ENCODE measurements at regions not wholly inside any gene's neighbourhood (a gene's known extent, or its start where the extent isn't known, plus 50 kb on each side); places are given as distances from the start of the nearest gene placed in this dataset.

- no peak overlapping the region for H2BK15ac ChIP-seq (ENCODE audit: low read depth, low read length)
- no peak overlapping the region for H3K27ac Mint-ChIP-seq
- no peak overlapping the region for H2BK120ac ChIP-seq (ENCODE audit: low read depth, low read length, poor library complexity, severe bottlenecking)
- H3K79me1 ChIP-seq (ENCODE audit: insufficient read depth, low read depth, low read length, poor library complexity, severe bottlenecking): no peaks in the 10 kb centered on the region
- no peak overlapping the region for H2BK20ac ChIP-seq (ENCODE audit: low read depth, low read length, poor library complexity, severe bottlenecking)
- no peak overlapping the region for H3T11ph ChIP-seq (ENCODE audit: low read length)
- H2BK5ac ChIP-seq (ENCODE audit: insufficient read length, low read length): no peak overlapping the region
- peaks cover 2 to 10% (median 5%) of the 10 kb centered on the region in 3 experiments; a peak in 3 of 7 replicates for H3K36me3 Mint-ChIP-seq (ENCODE audit: insufficient read depth in 1 of 3, low read depth in 3 of 3)
- no peak for DNase-seq
- H4K8ac ChIP-seq (replicated peaks; ENCODE audit: insufficient read length, low read depth, low read length): no peak overlapping the region
- H3K79me2 ChIP-seq (ENCODE audit: insufficient read depth, low read length): no peaks in the 10 kb centered on the region
- TF ChIP-seq, protein P1, sequence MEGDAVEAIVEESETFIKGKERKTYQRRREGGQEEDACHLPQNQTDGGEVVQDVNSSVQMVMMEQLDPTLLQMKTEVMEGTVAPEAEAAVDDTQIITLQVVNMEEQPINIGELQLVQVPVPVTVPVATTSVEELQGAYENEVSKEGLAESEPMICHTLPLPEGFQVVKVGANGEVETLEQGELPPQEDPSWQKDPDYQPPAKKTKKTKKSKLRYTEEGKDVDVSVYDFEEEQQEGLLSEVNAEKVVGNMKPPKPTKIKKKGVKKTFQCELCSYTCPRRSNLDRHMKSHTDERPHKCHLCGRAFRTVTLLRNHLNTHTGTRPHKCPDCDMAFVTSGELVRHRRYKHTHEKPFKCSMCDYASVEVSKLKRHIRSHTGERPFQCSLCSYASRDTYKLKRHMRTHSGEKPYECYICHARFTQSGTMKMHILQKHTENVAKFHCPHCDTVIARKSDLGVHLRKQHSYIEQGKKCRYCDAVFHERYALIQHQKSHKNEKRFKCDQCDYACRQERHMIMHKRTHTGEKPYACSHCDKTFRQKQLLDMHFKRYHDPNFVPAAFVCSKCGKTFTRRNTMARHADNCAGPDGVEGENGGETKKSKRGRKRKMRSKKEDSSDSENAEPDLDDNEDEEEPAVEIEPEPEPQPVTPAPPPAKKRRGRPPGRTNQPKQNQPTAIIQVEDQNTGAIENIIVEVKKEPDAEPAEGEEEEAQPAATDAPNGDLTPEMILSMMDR (conservative IDR thresholded peaks at IDR 0.05): no peak
- no peak overlapping the region for H3K23ac ChIP-seq (ENCODE audit: insufficient read length, low read depth, low read length)
- H2AFZ ChIP-seq (ENCODE audit: low read length): no peak overlapping the region
- H3K9ac ChIP-seq (ENCODE audit: extremely low read depth, insufficient read length, low read length): no peak overlapping the region
- H3K9me3 ChIP-seq (ENCODE audit: control insufficient read depth, low read depth, low read length): no peaks in the 10 kb centered on the region
- WGBS (ENCODE audit: extremely low coverage, insufficient read length, low lambda C conversion rate): no CpG with 5 or more reads among the region's 1 CpG
- H3K18ac ChIP-seq (ENCODE audit: insufficient read length, low read depth, low read length): no peak overlapping the region
- H3K56ac ChIP-seq (ENCODE audit: insufficient read length, low read depth, low read length): no peak overlapping the region
- H2BK12ac ChIP-seq (ENCODE audit: insufficient read length, low read depth, low read length): no peak overlapping the region
- H3K14ac ChIP-seq (ENCODE audit: insufficient read depth, low read length): no peak overlapping the region
- no peak overlapping the region for H4K5ac ChIP-seq (ENCODE audit: insufficient read length, low read depth, low read length)
- no peak overlapping the region for H3K4me3 Mint-ChIP-seq
- no peak overlapping the region for H3K4ac ChIP-seq (ENCODE audit: low read depth, low read length)
- no peak overlapping the region for H3K4me2 ChIP-seq (ENCODE audit: insufficient read depth, insufficient read length, low read length)
- H3K27me3 ChIP-seq (ENCODE audit: insufficient read depth, low read length): no peaks in the 10 kb centered on the region
- H2AK5ac ChIP-seq (ENCODE audit: insufficient read length, low read length): no peak overlapping the region
- H3K4me1 ChIP-seq (ENCODE audit: insufficient read depth, low read length): no peaks in the 10 kb centered on the region; the same call in 1 of the 2 replicates
- H3K23me2 ChIP-seq (ENCODE audit: insufficient read length, low read depth, low read length, poor library complexity, severe bottlenecking): no peaks in the 10 kb centered on the region
- H4K20me1 ChIP-seq (ENCODE audit: control insufficient read depth, insufficient read depth, insufficient read length): no peaks in the 10 kb centered on the region
- no peak overlapping the region for H3K27ac ChIP-seq (ENCODE audit: insufficient read length, low read depth, low read length)
- H3K4me1 Mint-ChIP-seq: peaks cover 18 to 20% of the 10 kb centered on the region in 2 experiments
- no peak overlapping the region for H4K91ac ChIP-seq (ENCODE audit: insufficient read length, low read depth, low read length)
- H3K9me3 Mint-ChIP-seq: peaks cover 7 to 9% of the 10 kb centered on the region in 2 experiments; a peak in 2 of 5 replicates
- H3K27me3 Mint-ChIP-seq (ENCODE audit: low read depth): peaks cover 1% of the 10 kb centered on the region; the same call in 1 of the 2 replicates
Measured at GRCh38 chr3:112744106-112744505, 102.6 kb downstream of the CD200R1L start.

Data from H9 (cell line).